ENCODE measurements at regions not wholly inside any gene's neighbourhood (a gene's known extent, or its start where the extent isn't known, plus 50 kb on each side); places are given as distances from the start of the nearest gene placed in this dataset.
A peak's percentile ranks its signal among the peaks of the same experiment; 100 is the strongest.
"Not testable (repeated sequence)": the region's sequence is repeated elsewhere in the genome, so short reads cannot be mapped to it uniquely, and the experiment has no call there.

DNA sequence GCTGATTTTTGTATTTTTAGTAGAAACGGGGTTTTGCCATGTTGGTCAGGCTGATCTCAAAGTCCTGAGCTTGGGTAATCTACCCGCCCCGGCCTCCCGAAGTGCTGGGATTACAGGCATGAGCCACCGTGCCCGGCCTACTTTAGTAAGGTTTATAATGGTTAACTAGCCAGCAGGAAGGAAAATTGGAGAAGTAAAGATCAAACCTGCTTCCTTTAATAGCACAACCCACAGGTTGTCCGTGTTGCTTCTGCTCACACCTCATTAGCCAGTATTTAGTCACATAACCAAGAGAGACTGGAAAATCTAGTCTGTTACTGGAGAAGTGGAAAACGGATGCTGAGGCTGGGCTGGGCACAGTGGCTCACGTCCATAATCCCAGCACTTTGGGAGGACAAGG lies 51.9 kb upstream of the TBL1XR1 start:
- DNase-seq, result no peak

DNA sequence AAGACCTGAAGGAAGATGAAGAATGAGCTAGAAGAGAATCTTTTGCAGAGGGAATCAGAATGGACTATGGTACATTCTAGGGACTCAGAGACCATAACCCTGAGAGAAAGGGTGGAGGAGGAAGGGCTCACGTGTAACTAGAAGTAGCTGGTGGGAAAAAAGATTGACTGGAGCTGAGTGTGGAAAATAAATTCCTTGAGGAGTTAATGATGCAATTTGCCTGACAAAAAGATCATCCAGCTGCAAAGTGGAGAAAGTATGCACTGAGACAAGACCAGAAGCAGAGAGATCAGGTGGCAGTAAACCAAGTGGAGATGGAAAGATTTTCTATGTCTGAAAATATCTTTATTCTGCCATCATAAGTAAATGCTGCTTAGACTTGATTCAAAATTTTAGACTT lies 52.9 kb upstream of the TBL1XR1 start:
- peak; percentile 54 for DNase-seq

DNA sequence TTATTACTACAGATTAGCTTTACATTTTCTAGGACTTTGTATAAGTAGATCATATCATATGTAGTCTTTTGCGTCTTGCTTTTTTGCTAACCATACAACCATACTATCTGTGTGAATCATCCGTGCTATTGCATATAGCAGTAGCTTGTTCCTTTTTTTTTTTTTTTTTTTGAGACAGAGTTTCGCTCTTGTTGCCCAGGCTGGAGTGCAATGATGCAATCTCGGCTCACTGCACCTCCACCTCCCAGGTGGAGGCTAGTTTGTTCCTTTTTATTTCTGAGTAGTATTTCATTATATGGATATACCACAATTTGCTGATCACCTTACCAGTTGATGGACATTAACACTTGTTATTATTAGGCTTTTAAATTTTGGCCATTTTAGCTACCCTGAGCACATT lies 54.5 kb upstream of the TBL1XR1 start:
- no peak for DNase-seq

- DNase-seq, result peak; percentile 27
Measured at GRCh38 chr3:177257006-177257405, 59.7 kb upstream of the TBL1XR1 start.

DNA sequence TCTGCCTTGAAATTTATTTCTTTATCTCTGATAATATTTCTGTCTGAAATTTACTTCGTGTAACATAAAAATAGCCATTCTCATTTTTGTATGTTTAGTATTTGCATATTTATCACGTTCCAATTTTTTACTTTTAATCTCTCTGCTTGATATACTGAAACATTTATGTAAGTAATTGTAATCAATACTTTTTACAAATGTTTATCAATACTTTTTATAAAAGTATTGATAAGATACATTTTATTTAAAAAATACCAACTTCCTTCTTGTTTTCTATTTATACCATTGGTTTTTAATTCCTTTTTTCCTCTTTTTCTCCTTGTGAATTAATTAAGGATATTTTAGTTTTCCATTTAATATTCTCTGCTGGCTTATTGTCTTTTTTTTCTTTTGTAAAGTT lies 60.3 kb upstream of the TBL1XR1 start:
- no peak for DNase-seq

DNA sequence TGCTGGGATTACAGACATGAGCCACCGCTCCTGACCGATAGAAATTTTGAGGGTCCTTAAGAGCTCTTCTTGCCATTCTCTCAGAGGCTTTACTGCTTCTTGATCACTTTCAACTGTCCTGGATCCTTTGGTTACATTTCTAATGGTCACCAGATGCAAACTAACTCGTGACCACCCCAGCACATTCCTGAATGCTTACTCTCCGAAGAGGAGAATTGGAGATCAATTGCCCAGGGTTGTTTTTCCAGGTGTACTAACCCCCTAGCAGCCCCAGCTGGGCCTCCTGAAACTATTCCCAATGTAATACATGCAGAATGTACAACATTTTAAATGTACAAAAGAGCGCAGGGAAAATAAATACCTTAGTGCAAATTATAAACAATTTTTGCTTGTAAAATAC lies 65.1 kb upstream of the TBL1XR1 start:
- peak; percentile 18 for DNase-seq

GRCh38 chr3:177263615-177264368 lies 66.5 kb upstream of the TBL1XR1 start:
- peak; percentile 27 for DNase-seq

DNA sequence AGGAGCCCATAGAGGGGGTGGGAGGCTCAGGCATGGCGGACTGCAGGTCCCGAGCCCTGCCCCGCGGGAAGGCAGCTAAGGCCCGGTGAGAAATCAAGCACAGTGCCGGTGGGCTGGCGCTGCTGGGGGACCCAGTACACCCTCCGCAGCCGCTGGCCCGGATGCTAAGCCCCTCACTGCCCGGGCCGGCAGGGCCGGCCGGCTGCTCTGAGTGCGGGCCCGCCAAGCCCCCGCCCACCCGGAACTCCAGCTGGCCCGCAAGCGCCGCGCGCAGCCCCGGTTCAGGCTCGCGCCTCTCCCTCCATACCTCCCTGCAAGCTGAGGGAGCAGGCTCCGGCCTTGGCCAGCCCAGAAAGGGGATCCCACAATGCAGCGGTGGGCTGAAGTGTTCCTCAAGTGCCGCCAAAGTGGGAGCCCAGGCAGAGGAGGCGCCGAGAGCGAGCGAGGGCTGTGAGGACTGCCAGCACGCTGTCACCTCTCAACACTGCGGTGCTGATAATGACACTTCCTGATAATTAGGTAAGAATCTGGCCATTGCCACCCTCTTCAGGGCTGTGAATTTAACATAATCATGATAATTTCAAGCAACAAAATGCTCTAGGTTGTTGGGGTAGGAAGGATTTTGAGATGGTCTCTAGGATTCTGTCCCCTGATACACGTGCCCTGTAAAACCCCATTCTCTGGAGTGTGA lies 74.7 kb upstream of the TBL1XR1 start:
- not testable (repeated sequence) for DNase-seq

- no peak for DNase-seq
Measured at GRCh38 chr3:177278016-177278415, 80.7 kb upstream of the TBL1XR1 start.

- DNase-seq, result no peak
Measured at GRCh38 chr3:177279118-177279815, 82.0 kb upstream of the TBL1XR1 start.

- DNase-seq, result no peak
Measured at GRCh38 chr3:177281292-177282118, 84.2 kb upstream of the TBL1XR1 start.

DNA sequence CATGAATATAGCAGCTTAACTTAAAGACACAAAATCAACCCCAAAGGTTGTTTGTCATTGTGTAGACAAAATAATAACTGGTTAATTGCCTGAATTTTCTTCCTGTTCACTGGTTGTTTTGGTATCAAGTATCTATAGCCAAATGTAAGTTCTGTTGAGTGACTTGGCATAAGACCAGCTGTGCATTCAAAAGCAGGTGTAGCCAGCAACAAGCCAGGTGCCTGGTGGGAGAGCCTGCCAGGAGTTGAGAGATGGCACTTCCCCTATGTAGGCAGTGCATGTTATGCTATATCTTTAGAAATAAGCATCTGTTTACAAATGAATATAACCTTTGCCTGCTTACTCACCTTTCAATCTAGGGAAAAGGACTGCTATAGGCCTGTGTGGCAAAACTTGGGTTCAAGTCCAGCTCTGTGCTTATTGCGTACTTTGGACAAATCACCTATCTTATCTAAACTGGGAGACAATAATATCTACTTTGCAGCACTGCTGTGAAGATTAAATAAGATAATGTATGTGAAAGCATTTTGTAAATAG lies 84.9 kb upstream of the TBL1XR1 start:
- DNase-seq, result no peak

DNA sequence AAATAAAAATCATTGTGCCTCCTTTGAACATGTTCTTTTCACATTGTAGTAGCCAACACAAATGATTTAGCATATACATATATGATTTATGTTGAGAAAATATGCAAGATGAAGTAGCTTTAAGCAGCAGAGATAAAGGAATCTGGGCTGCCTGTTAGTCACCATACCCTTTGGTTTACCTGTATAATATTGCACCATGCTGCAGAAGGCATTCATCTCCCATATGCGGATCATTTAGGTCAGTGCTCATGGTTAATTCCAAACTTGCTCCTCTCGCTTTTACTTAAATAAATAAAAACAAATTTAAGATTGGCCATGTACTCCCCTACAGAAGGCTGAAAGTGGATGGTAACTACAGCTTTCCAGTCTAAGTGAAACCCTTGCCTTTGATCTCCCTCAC lies 86.7 kb upstream of the TBL1XR1 start:
- DNase-seq, result no peak

DNA sequence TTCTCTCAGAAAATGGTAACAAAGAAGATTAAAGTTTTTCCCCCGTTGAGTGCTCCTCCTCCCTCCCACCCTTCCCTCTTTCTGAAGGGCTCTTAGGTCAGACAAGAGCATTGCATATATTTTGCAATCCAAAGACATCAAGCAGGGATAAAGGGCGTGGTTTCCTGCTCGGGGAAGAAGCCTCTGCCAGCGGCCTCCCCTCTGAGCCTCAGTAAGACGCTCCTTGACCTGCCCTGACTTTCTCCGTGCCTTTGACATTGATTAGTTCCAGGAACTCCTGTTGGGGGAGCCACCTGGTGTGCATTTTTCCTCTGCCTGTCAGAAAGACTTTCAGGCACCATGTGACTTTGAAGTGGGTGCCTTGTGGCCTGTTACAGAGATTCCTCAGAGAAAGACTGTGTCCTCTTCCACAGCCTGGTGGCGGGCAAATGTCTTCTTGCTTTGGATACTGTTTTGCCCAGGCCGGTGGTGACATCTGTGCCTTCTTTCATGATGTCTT lies 87.2 kb upstream of the TBL1XR1 start:
- peak; percentile 61 for DNase-seq

DNA sequence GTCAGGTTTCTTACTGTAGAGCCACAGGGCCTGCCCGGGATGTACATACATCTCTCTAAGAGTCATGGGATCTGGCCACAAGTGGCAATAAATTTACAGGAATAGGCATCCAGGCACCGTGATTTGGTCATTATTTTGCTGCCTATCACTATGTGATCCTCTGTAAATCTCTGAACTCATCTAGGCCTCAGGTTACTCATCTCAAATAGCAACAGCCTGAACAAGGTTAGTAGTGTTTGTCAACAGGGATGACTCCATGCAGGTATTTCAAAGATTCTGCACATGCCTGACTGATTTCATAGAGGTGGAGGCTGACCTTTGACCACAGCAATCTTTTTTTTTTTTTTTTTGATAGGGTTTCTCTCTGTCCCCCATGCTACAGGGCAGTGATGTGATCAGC lies 88.8 kb upstream of the TBL1XR1 start:
- DNase-seq, result no peak

DNA sequence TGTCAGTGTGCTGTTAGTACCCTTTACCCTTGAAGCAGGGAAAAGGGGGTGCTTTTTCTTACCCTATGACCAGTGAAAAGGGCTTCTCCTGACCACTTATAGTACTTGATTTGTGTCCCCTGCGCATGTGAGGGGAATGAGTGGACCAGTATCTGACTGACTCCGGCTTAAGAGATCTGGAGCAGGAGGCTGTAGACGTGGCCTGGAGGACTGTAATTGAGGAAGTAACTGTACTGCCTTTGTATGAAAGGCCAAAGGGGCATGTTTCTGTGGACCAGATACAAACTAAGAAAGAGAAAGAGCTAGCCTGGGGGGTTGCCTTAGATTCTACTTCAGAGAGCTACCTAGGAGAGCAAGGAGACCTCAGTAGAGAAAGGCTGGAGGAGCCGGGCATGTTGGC lies 89.9 kb upstream of the TBL1XR1 start:
- DNase-seq, result no peak

GRCh38 chr3:177290633-177291032 lies 93.4 kb upstream of the TBL1XR1 start:
- no peak for DNase-seq

DNA sequence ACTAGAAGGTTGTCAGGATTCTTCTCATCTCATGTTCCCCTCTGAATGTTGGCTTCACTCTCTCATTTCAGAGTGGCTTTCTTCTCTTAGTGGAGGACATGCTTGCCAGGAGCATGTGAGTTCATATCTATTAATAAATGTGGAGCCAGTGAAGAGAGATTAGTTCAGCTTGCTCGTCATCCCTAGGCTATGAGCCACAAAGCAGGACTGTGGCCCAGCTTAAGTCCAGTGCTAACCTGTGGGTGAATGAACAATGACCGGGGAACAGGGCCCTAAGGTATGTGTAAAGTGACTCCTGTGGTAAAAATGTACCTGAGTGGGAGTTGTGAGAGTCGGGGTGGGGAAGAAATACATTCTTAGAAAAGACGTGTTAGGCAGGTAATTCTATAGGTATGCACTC lies 96.9 kb upstream of the TBL1XR1 start:
- DNase-seq, result no peak

GRCh38 chr3:177295116-177295515 lies 97.8 kb upstream of the TBL1XR1 start:
- DNase-seq, result no peak

DNA sequence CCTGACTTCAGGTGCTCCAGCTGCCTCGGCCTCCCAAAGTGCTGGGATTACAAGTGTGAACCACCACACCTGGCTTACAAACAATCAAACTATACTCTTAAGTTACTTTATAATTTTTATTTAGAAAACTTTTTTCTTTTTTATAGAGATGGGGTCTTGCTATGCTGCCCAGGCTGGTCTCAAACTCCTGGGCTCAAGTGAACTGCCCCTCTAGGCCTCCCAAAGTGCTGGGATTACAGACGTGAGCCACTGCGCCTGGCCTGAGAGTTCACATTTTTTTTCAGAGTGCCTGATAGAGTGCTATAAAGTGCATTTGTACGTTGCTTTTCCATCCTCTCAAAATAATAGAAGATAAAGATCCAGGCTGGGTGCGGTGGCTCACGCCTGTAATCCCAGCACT lies 102.0 kb upstream of the TBL1XR1 start:
- DNase-seq, result no peak

GRCh38 chr3:177300039-177300833 lies 103.0 kb upstream of the TBL1XR1 start:
- no peak for DNase-seq

DNA sequence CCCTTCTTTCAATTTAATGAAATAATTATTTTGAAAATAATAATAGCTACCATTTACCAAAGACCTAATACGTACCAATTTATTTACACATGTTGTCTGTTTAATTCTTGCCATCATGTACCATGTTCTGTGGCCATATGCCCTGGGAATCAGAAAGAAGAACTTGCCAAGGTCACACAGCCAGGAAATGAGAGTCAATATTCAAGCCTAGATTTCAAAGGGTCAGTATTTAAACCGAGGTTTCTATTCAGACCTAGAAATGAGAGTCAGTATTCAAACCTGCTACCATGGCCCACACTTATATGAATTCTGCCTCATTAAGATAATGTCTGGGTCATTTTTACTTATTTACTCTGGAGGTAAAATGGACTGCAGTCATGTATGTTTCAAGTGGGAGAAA lies 103.6 kb upstream of the TBL1XR1 start:
- no peak for DNase-seq

All from fibroblast of skin of scalp (primary cell).